Hypothalamus (tissue), 51 donors: ENCODE measurements at regions not wholly inside any gene's neighbourhood (a gene's known extent, or its start where the extent isn't known, plus 50 kb on each side); places are given as distances from the start of the nearest gene placed in this dataset.
A peak's percentile ranks its signal among the peaks of the same experiment; 100 is the strongest.
"Not testable (repeated sequence)": the region's sequence is repeated elsewhere in the genome, so short reads cannot be mapped to it uniquely, and the experiment has no call there.

Source experiments
- DNase-seq, 51 donors: peaks; one replicate each; lab custom pipeline; 2025; lab: John Stamatoyannopoulos, UW

GRCh38 chr4:42205541-42205940 lies 53.1 kb upstream of the BEND4 start:
- DNase-seq = no peak

- DNase-seq = peak in 1 of 51 donors; percentile 2
These were observed 64.2 kb upstream of the BEND4 start for GRCh38 chr4:42216664-42217063.

GRCh38 chr4:42225286-42225685 lies 72.8 kb upstream of the BEND4 start:
- DNase-seq = no peak

DNA sequence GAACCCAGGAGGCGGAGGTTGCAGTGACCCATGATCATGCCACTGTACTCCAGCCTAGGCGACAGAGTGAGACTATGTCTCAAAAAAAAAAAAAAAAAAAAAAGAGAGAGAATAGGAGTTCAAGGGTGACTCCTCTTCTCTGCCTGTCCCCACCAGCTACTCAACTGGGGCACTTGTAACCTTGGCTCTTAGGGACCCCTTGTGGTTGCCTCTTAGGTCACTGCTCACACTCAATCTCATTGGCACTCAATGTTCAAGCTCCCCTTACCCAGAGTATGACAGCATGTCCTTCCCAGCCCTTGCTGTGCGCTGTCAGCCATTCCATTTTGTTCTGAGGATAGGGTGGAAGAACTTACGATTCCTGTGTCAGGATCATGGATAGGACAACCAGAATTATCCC lies 82.4 kb upstream of the BEND4 start:
- DNase-seq = no peak

GRCh38 chr4:42235304-42236021 lies 83.0 kb upstream of the BEND4 start:
- no peak for DNase-seq

GRCh38 chr4:42237010-42237409 lies 84.6 kb upstream of the BEND4 start:
- DNase-seq = no peak

- DNase-seq = no peak
These were observed 85.0 kb upstream of the BEND4 start for GRCh38 chr4:42237451-42237850.

DNA sequence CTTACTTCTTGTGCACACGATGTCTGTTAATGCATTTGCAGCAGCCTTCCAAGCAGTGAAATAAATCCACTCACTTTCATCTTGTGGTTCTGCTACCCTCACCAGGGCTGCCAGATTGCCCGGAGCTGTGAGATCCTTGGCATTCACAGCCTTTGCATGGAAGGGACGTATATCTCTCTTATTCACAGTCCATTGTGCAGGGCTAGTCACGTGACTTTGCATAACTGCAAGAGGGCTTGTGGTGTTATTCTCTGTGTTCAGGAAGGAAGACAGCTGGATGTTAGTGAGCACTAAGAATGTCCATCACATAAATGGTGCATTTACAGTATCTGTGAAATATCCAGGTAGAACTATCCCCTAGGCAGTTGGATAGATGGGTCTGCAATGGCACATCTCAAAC lies 96.5 kb upstream of the BEND4 start:
- DNase-seq = no peak

GRCh38 chr4:42252315-42252714 lies 99.9 kb upstream of the BEND4 start:
- DNase-seq = no peak

GRCh38 chr4:42257645-42258044 lies 105.2 kb upstream of the BEND4 start:
- DNase-seq = not testable (repeated sequence)

- DNase-seq = no peak
These were observed 110.4 kb upstream of the BEND4 start for GRCh38 chr4:42262701-42263490.

GRCh38 chr4:42265782-42266602 lies 113.5 kb upstream of the BEND4 start:
- DNase-seq = no peak

DNA sequence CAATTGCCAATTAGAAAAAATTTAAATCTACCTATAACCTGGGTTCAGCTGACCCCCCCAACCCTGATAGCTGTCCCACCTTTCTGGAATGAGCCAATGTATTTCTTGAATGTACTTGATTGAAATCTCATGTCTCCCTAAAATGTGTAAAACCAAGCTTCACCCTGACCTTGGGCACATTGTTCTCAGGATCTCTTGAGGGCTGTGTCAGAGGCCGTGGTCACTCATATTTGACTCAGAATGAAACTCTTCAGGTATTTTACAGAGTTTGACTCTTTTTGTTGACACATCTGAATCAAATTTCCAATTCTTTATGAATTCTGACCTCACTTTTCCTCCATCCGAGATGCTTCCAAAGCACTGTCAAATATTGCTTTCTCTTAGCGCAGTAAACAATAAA lies 115.3 kb upstream of the BEND4 start:
- DNase-seq = no peak

DNA sequence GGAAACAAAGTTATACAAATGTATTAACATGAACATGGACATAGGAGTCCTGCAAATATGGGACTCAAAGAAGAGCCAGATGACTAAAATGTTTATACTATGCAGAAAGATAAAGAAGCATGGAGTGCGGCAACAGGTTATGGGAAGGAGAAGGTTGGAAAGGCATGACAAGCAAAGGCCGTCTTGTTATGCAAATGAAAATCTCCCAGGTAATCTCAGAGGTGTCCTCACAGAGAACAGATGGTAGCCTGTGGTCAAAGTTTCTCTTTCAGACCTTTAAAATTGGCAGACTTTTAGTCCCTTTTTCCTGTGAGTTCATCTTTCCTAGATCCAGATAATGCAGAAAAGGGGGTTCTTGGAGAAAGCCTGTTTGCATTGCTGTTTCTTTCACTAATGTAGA lies 116.4 kb upstream of the BEND4 start:
- no peak for DNase-seq

DNA sequence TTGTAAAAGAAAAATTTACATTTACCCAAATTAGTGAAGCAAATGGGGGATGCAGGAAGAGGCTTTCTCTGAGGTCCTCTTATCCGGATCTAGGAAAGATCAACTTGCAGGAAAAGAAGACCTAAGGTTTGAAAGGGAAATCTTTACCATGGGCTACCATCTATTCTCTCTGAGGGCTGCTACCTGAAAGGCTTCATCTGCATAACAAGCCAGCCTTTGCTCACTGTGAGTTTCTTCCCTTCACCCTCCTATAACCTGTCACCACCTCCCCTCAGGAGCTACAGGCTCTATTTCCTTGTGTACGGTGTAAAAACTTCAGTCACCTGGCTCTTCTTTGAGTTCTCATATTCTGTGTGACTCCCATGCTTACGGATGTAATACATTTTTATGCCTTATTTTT lies 118.6 kb upstream of the BEND4 start:
- no peak for DNase-seq

DNA sequence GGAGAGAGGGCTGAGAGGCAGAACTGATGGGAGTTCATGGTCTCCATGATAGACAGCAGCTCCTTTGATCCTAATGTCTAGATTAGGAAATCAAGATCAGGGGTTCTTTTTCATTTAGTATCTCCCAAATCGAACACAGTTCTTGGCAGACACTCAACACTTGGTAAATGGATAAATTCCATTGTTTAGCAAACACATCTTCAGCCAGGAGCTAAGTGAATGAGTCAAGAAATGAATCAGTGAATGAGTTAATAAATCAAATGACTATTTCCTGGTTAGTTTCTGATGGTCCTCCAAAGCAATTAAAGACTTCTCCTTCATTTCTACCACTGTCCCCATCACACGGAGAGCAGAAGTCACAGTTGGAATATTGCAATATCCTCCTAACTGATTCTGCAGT lies 120.0 kb upstream of the SHISA3 start:
- no peak for DNase-seq

- DNase-seq = no peak
These were observed 118.5 kb upstream of the SHISA3 start for GRCh38 chr4:42278709-42279324.

- DNase-seq = no peak
These were observed 116.8 kb upstream of the SHISA3 start for GRCh38 chr4:42280327-42281095.

DNA sequence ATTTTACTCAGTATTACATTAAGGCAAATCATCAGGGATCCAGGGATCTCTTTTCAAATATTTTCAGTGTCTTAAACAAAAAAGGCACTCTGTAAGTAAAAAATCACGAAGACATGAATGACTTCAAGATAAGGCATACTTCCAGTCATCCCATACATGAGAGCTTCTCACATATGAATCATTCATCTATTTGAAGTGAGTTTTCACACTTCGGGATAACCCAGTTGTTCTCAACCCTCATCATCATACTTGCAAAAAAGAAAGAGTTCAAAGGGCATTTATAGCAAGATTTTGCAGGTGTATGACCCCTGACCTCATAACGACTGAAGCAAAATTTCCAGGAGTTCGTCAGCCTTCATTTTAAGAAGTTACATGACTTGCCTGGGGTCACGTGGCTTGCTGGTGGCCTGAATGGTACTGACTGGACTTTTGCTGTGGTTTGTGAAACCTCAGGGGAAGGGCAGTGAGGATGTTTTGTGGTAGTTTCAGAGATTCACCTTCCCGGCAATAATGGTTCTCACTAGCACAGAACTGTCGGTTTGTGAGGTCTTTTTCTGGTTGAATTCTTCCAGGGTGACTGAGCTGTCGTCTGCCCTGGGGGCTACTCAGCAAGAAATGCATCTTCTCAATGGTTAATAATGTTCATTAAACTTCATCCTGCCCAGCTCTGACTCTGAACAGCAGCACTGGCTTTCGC lies 115.8 kb upstream of the SHISA3 start:
- DNase-seq = no peak
